ENCODE measurements at regions not wholly inside any gene's neighbourhood (a gene's known extent, or its start where the extent isn't known, plus 50 kb on each side); places are given as distances from the start of the nearest gene placed in this dataset.

- ChIA-PET CTCF (no interaction called here), POLR2A (ENCODE audit: unreplicated experiment) (no interaction called here)
- ATAC-seq (ENCODE audit: low read depth) (no peak), DNase-seq (no peak)
- no TSS peak for BruUV-seq (replicated peaks)
- in situ Hi-C loops (cut with MboI; ENCODE audit: low sequenced_read_pairs) (no loop called here), dilution Hi-C loops (cut with HindIII; ENCODE audit: low sequenced_read_pairs, unreplicated experiment) (no loop called here), intact Hi-C loops (cut with micrococcal nuclease) (no loop called here)
- Histone ChIP-seq H3K36me3 (ENCODE audit: control insufficient read depth, insufficient read depth, low read length) (no peaks in the 10 kb centered on the region), H3K9me3 (ENCODE audit: control insufficient read depth, insufficient read depth, low read length) (no peaks in the 10 kb centered on the region), H2BK20ac (ENCODE audit: low read depth, low read length) (no peak overlapping the region), H2AFZ (replicated peaks; ENCODE audit: low read length, poor library complexity) (no peak overlapping the region), H3K4me1 (ENCODE audit: control insufficient read depth, insufficient read depth, low read length) (no peaks in the 10 kb centered on the region), H2BK5ac (ENCODE audit: low read depth, low read length, poor library complexity, severe bottlenecking) (no peak overlapping the region), H3K23ac (ENCODE audit: low read depth, low read length) (no peak overlapping the region), H3K79me1 (ENCODE audit: low read depth in 1 of 2, low read length in 2 of 2) (no peaks in the 10 kb centered on the region), H3K4ac (ENCODE audit: low read depth, low read length) (no peak overlapping the region), H3K27me3 (ENCODE audit: control insufficient read depth, insufficient read depth, low read length) (no peaks in the 10 kb centered on the region), H2AK5ac (ENCODE audit: low read depth, low read length) (no peak overlapping the region), H4K5ac (ENCODE audit: low read depth, low read length) (no peak overlapping the region), H3K9me1 (ENCODE audit: insufficient read depth, low read length) (no peaks in the 10 kb centered on the region), H3K9ac (ENCODE audit: low read depth, low read length) (no peak overlapping the region), H2BK120ac (ENCODE audit: low read depth, low read length) (no peak overlapping the region), H4K91ac (ENCODE audit: insufficient read depth, low read depth, low read length) (no peak overlapping the region), H4K8ac (ENCODE audit: low read depth in 2 of 2, low read length in 2 of 2) (no peak overlapping the region), H3K14ac (replicated peaks; ENCODE audit: low read depth, low read length) (no peak overlapping the region), H3K27ac (ENCODE audit: insufficient read depth, low read length) (no peak overlapping the region), H2BK15ac (ENCODE audit: low read depth, low read length) (no peak overlapping the region), H3K18ac (ENCODE audit: low read depth, low read length) (no peak overlapping the region), H4K20me1 (ENCODE audit: insufficient read depth, low read length) (no peaks in the 10 kb centered on the region), H3K4me3 (ENCODE audit: insufficient read depth, low read depth, low read length) (no peak overlapping the region), H3K56ac (ENCODE audit: extremely low read depth, insufficient read depth, low read length) (no peak overlapping the region), H2AK9ac (replicated peaks; ENCODE audit: low read depth, low read length, poor library complexity) (peak overlapping the region; percentile 78), H3K4me2 (ENCODE audit: low read depth, low read length) (no peak overlapping the region)
- TF ChIP-seq RCOR1 (IDR thresholded peaks at IDR 0.05; ENCODE audit: insufficient replicate concordance, low read length) (no peak), MXI1 (IDR thresholded peaks at IDR 0.05; ENCODE audit: borderline replicate concordance, low read depth, low read length) (no peak), CTCF (conservative IDR thresholded peaks at IDR 0.05; ENCODE audit: low read depth, low read length) (no peak), POLR2A (IDR thresholded peaks at IDR 0.05; ENCODE audit: low read depth, low read length) (no peak), RFX5 (IDR thresholded peaks at IDR 0.05; ENCODE audit: low read depth, low read length) (no peak), CEBPB (IDR thresholded peaks at IDR 0.05; ENCODE audit: low read depth, low read length) (no peak), MAFK (IDR thresholded peaks at IDR 0.05; ENCODE audit: low read depth, low read length) (no peak), USF2 (IDR thresholded peaks at IDR 0.05; ENCODE audit: low read depth, low read length) (no peak), CHD1 (IDR thresholded peaks at IDR 0.05; ENCODE audit: low read depth, low read length) (no peak), MAZ (IDR thresholded peaks at IDR 0.05; ENCODE audit: borderline replicate concordance, low read depth, low read length) (no peak), FOS (IDR thresholded peaks at IDR 0.05; ENCODE audit: low read depth, low read length) (no peak), NFE2L2 (IDR thresholded peaks at IDR 0.05; ENCODE audit: low read depth, low read length) (no peak), SMC3 (IDR thresholded peaks at IDR 0.05; ENCODE audit: low read depth, low read length) (no peak), BHLHE40 (IDR thresholded peaks at IDR 0.05; ENCODE audit: low read depth, low read length) (no peak), RAD21 (IDR thresholded peaks at IDR 0.05; ENCODE audit: low read length) (no peak), ELK1 (IDR thresholded peaks at IDR 0.05; ENCODE audit: borderline replicate concordance, low read depth, low read length) (no peak)
- WGBS, 2 experiments (ENCODE audit: extremely low coverage in 2 of 2, insufficient read length in 1 of 2) = no CpG with 5 or more reads among the region's 4 CpGs
Observed at GRCh38 chr5:175261526-175261925, 182.5 kb downstream of the DRD1 start.
